8988T (cell line): ENCODE measurements at regions not wholly inside any gene's neighbourhood (a gene's known extent, or its start where the extent isn't known, plus 50 kb on each side); places are given as distances from the start of the nearest gene placed in this dataset.
A peak's percentile ranks its signal among the peaks of the same experiment; 100 is the strongest.
"Not testable (repeated sequence)": the region's sequence is repeated elsewhere in the genome, so short reads cannot be mapped to it uniquely, and the experiment has no call there.

Experiments
- DNase-seq: peaks from one replicate; pipeline ENCODE4 v3.0.0; 2011

GRCh38 chr4:166153548-166153947 lies 280.5 kb downstream of the TLL1 start:
- DNase-seq = no peak

DNA sequence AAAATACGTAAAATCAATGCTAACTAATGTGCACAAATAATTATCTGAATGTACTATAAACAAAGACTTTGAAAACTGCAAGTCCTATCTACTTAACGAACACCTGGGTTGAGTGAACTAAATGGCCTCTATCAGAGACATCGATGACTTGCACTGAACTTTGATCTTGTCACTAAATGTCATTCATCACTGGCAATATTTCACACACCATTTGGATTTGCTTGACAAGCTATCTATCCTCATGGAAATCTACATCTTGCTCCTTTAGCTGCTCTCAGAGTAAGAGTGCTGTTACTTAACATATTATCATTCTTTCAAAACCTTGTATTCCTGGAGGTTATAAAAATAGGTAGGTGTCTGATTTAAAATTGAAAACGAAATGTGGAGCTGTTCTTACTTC lies 289.3 kb downstream of the TLL1 start:
- DNase-seq = no peak

- peak; percentile 5 for DNase-seq
Observed at GRCh38 chr4:166165829-166166420, 292.9 kb downstream of the TLL1 start.

DNA sequence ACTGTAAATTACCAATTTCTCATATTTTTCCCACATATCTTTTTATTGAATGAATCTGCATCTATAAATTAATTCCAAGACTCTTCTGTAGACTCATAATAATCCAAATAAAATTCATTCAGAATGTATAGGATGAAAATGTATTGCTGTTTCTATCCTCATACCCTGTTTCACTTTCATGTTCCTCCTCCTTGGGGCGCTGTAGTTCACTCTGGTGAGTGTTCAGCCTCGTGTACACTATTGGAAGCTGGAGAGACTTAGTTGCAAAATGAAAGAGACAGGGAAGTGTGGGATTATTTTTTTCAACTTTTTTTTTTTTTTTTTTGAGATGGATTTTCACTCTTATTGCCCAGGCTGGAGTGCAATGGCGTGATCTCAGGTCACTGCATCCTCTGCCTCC lies 296.1 kb downstream of the TLL1 start:
- DNase-seq = no peak

GRCh38 chr4:166172619-166173018 lies 299.6 kb downstream of the TLL1 start:
- no peak for DNase-seq

DNA sequence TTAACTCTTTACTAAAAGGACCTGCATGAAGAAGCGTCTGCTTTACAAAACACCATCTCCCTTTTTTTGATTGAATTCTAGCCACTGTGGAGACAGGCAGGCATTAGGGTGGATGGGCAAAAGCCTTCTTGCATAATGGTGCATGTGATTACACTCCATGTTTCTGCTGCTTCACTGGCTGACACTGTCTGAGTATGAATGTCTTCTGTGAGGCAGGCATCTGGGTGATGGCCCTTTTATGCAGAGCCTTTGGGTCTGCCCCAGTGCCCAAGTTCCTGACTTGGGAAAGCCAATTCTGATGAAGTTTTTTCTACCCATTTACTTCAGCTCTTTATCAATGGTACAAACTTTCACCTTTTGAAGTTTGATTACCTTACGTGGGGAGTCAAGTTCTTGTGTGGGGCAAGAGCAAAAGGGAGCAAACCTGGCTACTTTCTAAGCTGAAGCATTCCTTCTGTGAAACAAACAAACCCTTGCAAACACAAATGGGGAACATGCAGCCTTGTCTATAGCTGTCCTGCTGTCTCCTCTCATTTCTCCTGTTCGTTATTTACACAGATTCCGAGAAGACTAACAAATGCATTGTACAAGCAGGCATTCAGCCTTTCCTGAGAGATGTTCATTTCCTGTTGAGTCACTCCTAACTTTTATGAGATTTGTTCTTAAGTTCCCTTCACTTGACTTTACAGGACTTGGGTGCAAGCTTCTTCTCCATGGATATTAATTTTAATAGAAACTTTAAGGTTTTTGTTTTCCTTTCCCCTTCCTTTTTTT lies 301.9 kb downstream of the TLL1 start:
- no peak for DNase-seq

- no peak for DNase-seq
Observed at GRCh38 chr4:166182145-166182544, 309.1 kb downstream of the TLL1 start.

DNA sequence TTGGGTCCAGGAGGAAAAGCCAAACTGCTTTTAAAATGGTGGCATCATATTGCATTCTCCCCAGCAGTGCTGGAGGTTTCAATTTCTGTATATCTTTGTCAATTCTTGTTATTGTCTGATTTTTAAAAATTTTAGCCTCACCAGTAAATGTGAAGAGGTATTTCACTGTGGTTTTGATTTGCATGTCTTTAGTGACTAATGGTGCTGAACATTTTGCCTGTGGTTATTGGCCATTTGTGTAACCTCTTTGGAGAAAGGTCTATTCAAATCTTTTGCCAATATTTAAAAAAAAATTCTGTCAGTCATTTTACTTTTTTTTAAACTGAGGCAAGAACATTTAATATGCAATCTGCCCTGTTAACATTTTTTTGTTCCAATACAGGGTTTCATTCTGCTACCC lies 322.1 kb downstream of the TLL1 start:
- DNase-seq = no peak

DNA sequence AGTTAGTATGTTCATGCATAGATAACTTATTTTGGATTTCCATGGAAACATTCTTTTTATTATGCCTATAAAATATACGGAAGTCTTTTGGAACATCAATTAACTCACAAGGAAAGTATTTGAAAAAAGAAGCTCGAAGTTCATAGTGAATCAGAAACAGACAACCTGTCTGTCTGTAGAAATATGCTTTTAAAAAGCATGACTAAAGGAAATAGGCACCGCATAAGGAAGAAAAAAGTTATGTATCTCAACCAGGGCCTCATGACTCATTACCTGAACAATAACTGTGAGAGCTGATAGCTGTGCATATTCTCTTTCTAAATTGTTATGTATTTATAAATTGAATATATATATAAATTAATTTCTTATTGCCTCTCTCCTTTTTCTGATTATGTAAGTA lies 324.1 kb downstream of the TLL1 start:
- DNase-seq = no peak

DNA sequence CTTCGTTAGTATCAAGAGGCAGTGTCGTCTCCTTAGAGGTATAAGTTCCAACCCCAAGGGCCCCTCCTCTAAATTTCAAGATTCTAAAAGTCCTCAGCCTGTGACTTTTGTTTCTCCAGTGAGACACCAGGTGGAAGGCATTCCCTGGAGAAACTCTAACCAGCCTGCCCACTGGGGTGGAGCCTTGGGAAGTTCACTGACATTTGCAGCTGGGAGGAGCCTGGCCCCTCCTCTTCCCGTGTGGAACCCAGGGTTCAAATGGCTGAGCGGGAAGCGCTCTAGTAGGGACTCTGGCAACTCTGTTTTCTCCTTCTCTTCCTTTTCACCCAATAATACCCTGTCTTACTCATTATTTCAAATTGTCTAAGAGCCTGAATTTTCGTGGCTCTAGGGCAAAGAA lies 325.0 kb downstream of the TLL1 start:
- no peak for DNase-seq

DNA sequence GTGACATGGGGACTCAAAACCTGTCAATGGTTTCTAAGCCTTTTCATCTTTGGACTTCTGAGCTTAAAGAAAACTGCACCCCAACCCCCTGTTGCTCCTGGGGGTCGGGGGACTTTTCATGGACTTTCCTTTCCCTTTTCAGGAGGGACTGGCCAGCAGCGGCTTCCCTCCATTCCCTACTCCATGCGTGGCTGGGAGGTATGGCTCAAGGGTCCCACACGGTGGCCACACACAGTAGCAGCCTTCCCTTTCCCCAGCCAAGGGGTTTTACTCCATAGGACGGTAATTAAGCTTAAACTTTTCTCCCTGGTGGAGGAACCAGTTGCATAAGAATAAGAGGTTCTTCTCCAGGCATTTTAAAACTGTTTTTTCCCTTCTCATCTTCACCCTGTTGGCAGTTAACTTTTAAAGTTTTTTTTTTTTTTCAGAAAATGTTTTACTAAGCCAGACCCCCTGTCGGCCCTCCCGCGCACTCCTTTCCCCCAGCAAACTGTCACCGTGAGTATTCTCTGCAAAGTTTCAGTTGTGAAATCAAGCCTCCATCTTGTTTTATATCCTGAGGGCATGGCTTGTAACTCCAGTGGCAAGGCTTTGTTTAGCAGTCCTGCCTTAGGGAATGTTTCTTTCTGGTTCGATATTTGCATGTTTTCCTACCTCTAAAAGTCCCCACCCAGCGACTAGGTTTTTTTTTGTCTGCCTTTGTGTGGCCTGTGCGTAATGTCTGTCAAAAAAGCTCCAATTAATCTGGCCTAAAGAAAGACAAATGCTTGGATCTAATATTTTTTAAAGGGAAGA lies 325.7 kb downstream of the TLL1 start:
- no peak for DNase-seq

DNA sequence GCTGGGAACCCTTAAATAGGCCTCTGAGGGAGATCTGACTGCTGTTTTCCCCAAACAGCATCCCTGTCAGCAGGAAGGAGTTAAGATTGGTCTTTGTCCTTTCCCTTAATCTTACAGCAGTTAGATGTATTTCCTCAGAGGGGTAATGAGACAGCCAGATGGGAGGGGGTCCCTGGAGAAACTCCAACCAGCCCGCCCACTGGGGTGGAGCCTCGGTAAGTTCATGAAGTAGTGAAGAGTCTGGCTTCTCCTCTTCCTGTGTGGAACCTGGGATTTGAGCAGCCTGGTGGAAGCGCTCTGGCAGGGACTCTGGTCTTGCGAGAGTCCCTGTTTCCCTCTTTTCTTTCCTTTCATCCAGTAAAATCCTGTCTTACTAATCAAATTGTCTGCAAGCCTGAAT lies 330.0 kb downstream of the TLL1 start:
- no peak for DNase-seq

GRCh38 chr4:166212326-166212725 lies 339.3 kb downstream of the TLL1 start:
- not testable (repeated sequence) for DNase-seq

- DNase-seq = no peak
Observed at GRCh38 chr4:166222271-166222670, 349.2 kb downstream of the TLL1 start.

GRCh38 chr4:166228112-166228511 lies 355.1 kb downstream of the TLL1 start:
- DNase-seq = no peak

- no peak for DNase-seq
Observed at GRCh38 chr4:166229799-166230198, 356.8 kb downstream of the TLL1 start.

DNA sequence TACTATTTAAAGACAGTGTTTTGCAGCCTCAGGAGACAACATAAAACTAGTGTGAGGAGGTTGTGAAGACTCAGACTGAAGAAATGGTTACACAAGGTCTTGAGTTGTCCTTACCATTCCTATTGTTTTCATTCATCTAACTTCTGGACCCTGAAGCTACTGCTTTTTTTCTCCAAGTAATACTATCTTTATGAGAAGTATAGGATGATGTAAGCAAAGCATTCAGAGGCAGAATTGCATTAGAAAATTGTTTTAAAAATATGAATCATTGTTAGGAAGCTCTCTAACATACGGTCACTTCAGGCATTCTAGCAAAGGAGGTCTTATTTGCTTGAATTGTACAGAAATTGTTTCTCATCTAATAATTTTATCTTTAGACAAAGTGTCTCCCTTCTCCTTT lies 357.8 kb downstream of the TLL1 start:
- no peak for DNase-seq

DNA sequence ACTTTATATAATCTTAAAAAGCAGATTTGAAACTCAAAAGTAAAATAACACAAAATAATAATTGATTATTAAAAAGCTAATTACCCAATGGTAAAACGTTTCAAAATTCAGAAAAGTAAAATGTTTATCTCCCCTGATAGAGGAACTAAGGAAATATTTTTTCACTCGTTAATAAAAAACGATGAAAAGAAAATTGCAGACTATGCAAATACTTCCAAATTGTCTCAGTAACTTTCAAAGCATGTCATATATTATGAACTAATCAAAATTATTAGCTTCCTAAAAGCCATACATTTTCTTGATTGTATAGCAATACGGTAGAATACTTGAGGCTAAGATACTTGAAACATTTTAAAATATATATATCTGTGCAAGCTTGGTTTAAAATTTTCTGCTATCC lies 366.3 kb downstream of the TLL1 start:
- DNase-seq = no peak

- no peak for DNase-seq
Observed at GRCh38 chr4:166252487-166253402, 379.7 kb downstream of the TLL1 start.

DNA sequence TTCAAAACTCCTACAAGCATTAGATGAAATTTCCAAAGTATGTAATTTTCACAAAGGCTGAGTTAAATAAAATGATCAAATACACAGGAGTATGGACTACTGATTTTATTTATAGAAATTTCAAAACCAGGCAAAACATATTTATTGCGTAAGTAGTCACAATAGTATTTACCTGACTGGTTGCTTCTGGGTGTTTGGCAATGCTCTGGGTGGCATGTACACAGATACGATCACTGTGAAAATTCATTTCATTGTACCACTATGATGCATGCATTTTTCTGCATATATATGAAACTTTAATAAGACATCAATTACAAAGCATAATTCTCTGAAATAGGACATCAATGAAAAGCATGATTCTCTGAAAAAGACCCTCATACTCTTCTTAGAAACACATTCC lies 384.2 kb downstream of the TLL1 start:
- DNase-seq = no peak

GRCh38 chr4:166257891-166258290 lies 384.9 kb downstream of the TLL1 start:
- no peak for DNase-seq

GRCh38 chr4:166259081-166259480 lies 386.0 kb downstream of the TLL1 start:
- no peak for DNase-seq
